ENCODE measurements at regions not wholly inside any gene's neighbourhood (a gene's known extent, or its start where the extent isn't known, plus 50 kb on each side); places are given as distances from the start of the nearest gene placed in this dataset.

- H3K4me3 ChIP-seq (replicated peaks in 1 of 3; ENCODE audit: low read depth in 2 of 3, low read length in 3 of 3): no peak overlapping the region
- no peak overlapping the region for H3K27ac Mint-ChIP-seq
- H3K9me3 Mint-ChIP-seq: peaks cover 0 to 7% (median 2%) of the 10 kb centered on the region in 7 donors
- H3K27ac ChIP-seq (ENCODE audit: low read depth in 1 of 2, low read length in 2 of 2): no peak overlapping the region
- H3K9me3 ChIP-seq (replicated peaks in 1 of 2; ENCODE audit: control insufficient read depth in 1 of 2, insufficient read depth in 1 of 2, low read length in 2 of 2): no peaks in the 10 kb centered on the region
- no CpG with 5 or more reads among the region's 1 CpG for WGBS (ENCODE audit: insufficient coverage)
- H2AFZ ChIP-seq (ENCODE audit: insufficient read depth, low read depth, low read length, poor library complexity, severe bottlenecking): no peak overlapping the region
- DNase-seq: no peak
- intact Hi-C loops (cut with micrococcal nuclease): no loop called here
- H3K4me2 ChIP-seq (replicated peaks; ENCODE audit: extremely low read depth, low read length, poor library complexity, severe bottlenecking): no peak overlapping the region
- H4K20me1 ChIP-seq (ENCODE audit: insufficient read depth, low read length): no peaks in the 10 kb centered on the region
- no peaks in the 10 kb centered on the region for H3K27me3 Mint-ChIP-seq (ENCODE audit: low read depth in 3 of 3)
- H3K36me3 ChIP-seq (replicated peaks in 1 of 2; ENCODE audit: control insufficient read depth in 1 of 2, insufficient read depth in 2 of 2, low read length in 2 of 2): no peaks in the 10 kb centered on the region
- H3K4me1 Mint-ChIP-seq: no peaks in the 10 kb centered on the region
- H3K4me3 Mint-ChIP-seq: no peak overlapping the region
- no peaks in the 10 kb centered on the region for H3K36me3 Mint-ChIP-seq
- H3K9ac ChIP-seq (ENCODE audit: insufficient read depth, low read length, poor library complexity, severe bottlenecking): no peak overlapping the region
- no peaks in the 10 kb centered on the region for H3K4me1 ChIP-seq (ENCODE audit: control insufficient read depth in 1 of 2, insufficient read depth in 2 of 2, low read length in 2 of 2)
- no peaks in the 10 kb centered on the region for H3K79me2 ChIP-seq (ENCODE audit: insufficient read depth, low read length)
- TF ChIP-seq CTCF (IDR thresholded peaks at IDR 0.05): no peak
- no peaks in the 10 kb centered on the region for H3K27me3 ChIP-seq (ENCODE audit: control insufficient read depth in 2 of 2, insufficient read depth in 2 of 2, low read length in 2 of 2)
Observed at GRCh38 chr9:74102702-74103101, 394.4 kb upstream of the RORB start.

DNA sequence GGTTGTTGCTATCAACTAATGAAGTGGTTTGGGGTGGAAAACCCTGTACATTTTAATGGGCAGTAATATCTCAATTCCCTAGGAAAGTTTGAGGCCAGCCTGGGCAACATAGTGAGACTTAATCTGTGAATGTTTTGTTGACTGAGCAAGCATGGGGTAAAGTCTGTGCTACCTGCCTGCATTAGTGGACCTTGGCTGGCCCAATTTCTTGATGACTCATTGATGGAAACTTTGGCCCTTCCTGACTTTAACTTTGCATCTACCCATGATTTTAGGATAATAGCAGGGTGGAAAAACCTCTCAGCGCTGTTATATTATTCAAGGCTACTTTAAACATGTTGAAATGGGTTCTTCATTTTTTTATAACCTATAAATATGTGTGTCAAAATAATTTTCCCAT, 389.4 kb upstream of the RORB start:
- H3K4me2 ChIP-seq (replicated peaks; ENCODE audit: extremely low read depth, low read length, poor library complexity, severe bottlenecking): no peak overlapping the region
- no peak for TF ChIP-seq CTCF (IDR thresholded peaks at IDR 0.05)

More for the DNA sequence above, 389.4 kb upstream of the RORB start:
- no peaks in the 10 kb centered on the region for H3K36me3 ChIP-seq (replicated peaks in 1 of 2; ENCODE audit: control insufficient read depth in 1 of 2, insufficient read depth in 2 of 2, low read length in 2 of 2)
- Mint-ChIP-seq H3K9me3 (peaks cover 0 to 2% (median 0%) of the 10 kb centered on the region in 7 donors), H3K27me3 (ENCODE audit: low read depth in 3 of 3) (no peaks in the 10 kb centered on the region), H3K27ac (no peak overlapping the region), H3K36me3 (no peaks in the 10 kb centered on the region), H3K4me3 (no peak overlapping the region), H3K4me1 (no peaks in the 10 kb centered on the region)
- DNase-seq: no peak
- H3K79me2 ChIP-seq (ENCODE audit: insufficient read depth, low read length): no peaks in the 10 kb centered on the region
- no peaks in the 10 kb centered on the region for H4K20me1 ChIP-seq (ENCODE audit: insufficient read depth, low read length)
- no peak overlapping the region for H3K4me3 ChIP-seq (replicated peaks in 1 of 3; ENCODE audit: low read depth in 2 of 3, low read length in 3 of 3)
- no peak overlapping the region for H3K27ac ChIP-seq (ENCODE audit: low read depth in 1 of 2, low read length in 2 of 2)
- no peaks in the 10 kb centered on the region for H3K4me1 ChIP-seq (ENCODE audit: control insufficient read depth in 1 of 2, insufficient read depth in 2 of 2, low read length in 2 of 2)
- no peaks in the 10 kb centered on the region for H3K27me3 ChIP-seq (ENCODE audit: control insufficient read depth in 2 of 2, insufficient read depth in 2 of 2, low read length in 2 of 2)
- intact Hi-C loops (cut with micrococcal nuclease): no loop called here
- WGBS (ENCODE audit: insufficient coverage): no CpG with 5 or more reads among the region's 1 CpG
- H3K9me3 ChIP-seq (replicated peaks in 1 of 2; ENCODE audit: control insufficient read depth in 1 of 2, insufficient read depth in 1 of 2, low read length in 2 of 2): no peaks in the 10 kb centered on the region
- H3K9ac ChIP-seq (ENCODE audit: insufficient read depth, low read length, poor library complexity, severe bottlenecking): no peak overlapping the region
- no peak overlapping the region for H2AFZ ChIP-seq (ENCODE audit: insufficient read depth, low read depth, low read length, poor library complexity, severe bottlenecking)

Measured in CD14-positive monocyte (primary cell).